Panc1 (cell line): ENCODE measurements at regions not wholly inside any gene's neighbourhood (a gene's known extent, or its start where the extent isn't known, plus 50 kb on each side); places are given as distances from the start of the nearest gene placed in this dataset.

Experiments
- POLR2AphosphoS5 ChIP-seq: IDR thresholded peaks from 2 replicates; pipeline ENCODE4 v1.6.1; 2012; ENCODE audit warnings: mild to moderate bottlenecking, low read depth, low read length, moderate library complexity
- TF ChIP-seq, protein P1 (sequence below): fragments of 450-650 bp; IDR thresholded peaks from 2 replicates; pipeline ENCODE4 v1.5.1; 2017; ENCODE audit warnings: mild to moderate bottlenecking
- TF ChIP-seq, protein P2 (sequence below), 2 experiments: IDR thresholded peaks; 2 replicates each; pipeline ENCODE4 v1.6.1; 2011 to 2012; ENCODE audit warnings: low read depth in 2 of 2, control low read depth in 1 of 2, low read length in 1 of 2, mild to moderate bottlenecking in 1 of 2, moderate library complexity in 1 of 2; ENCODE audit not compliant: insufficient read depth in 1 of 2

DNA sequence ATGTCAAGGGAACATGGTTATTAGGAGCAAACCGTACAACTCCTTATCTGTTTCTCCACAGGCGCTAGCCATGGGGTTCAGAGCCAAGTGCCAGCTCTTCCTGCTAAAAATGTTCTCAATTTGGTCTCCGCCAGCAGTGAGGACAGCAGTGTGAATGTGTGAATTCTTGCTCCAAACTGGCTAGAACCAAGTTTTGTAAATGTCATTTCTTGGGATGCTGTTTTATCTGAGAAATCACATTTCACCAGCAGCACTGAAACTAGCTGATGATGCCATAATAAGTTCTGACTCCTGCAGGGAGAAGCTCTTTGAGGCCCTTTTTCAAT, 140.6 kb upstream of the LGALSL start:
- TF ChIP-seq, protein P1, sequence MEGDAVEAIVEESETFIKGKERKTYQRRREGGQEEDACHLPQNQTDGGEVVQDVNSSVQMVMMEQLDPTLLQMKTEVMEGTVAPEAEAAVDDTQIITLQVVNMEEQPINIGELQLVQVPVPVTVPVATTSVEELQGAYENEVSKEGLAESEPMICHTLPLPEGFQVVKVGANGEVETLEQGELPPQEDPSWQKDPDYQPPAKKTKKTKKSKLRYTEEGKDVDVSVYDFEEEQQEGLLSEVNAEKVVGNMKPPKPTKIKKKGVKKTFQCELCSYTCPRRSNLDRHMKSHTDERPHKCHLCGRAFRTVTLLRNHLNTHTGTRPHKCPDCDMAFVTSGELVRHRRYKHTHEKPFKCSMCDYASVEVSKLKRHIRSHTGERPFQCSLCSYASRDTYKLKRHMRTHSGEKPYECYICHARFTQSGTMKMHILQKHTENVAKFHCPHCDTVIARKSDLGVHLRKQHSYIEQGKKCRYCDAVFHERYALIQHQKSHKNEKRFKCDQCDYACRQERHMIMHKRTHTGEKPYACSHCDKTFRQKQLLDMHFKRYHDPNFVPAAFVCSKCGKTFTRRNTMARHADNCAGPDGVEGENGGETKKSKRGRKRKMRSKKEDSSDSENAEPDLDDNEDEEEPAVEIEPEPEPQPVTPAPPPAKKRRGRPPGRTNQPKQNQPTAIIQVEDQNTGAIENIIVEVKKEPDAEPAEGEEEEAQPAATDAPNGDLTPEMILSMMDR = no peak
- no peak for TF ChIP-seq POLR2AphosphoS5
- TF ChIP-seq, protein P2, sequence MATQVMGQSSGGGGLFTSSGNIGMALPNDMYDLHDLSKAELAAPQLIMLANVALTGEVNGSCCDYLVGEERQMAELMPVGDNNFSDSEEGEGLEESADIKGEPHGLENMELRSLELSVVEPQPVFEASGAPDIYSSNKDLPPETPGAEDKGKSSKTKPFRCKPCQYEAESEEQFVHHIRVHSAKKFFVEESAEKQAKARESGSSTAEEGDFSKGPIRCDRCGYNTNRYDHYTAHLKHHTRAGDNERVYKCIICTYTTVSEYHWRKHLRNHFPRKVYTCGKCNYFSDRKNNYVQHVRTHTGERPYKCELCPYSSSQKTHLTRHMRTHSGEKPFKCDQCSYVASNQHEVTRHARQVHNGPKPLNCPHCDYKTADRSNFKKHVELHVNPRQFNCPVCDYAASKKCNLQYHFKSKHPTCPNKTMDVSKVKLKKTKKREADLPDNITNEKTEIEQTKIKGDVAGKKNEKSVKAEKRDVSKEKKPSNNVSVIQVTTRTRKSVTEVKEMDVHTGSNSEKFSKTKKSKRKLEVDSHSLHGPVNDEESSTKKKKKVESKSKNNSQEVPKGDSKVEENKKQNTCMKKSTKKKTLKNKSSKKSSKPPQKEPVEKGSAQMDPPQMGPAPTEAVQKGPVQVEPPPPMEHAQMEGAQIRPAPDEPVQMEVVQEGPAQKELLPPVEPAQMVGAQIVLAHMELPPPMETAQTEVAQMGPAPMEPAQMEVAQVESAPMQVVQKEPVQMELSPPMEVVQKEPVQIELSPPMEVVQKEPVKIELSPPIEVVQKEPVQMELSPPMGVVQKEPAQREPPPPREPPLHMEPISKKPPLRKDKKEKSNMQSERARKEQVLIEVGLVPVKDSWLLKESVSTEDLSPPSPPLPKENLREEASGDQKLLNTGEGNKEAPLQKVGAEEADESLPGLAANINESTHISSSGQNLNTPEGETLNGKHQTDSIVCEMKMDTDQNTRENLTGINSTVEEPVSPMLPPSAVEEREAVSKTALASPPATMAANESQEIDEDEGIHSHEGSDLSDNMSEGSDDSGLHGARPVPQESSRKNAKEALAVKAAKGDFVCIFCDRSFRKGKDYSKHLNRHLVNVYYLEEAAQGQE (IDR thresholded peaks at IDR 0.05; ENCODE audit: insufficient read depth in 1 of 2, low read depth in 2 of 2, low read length in 1 of 2) = no peak
